GM23248 (cell line): ENCODE measurements at regions not wholly inside any gene's neighbourhood (a gene's known extent, or its start where the extent isn't known, plus 50 kb on each side); places are given as distances from the start of the nearest gene placed in this dataset.

Source experiments
- EZH2 ChIP-seq: fragments of 200-600 bp; sonication (generic); IDR thresholded peaks from 2 replicates; pipeline ENCODE4 v1.6.1; 2018; ENCODE audit warnings: antibody characterized with exemption, mild to moderate bottlenecking; ENCODE audit not compliant: insufficient read depth, poor library complexity, severe bottlenecking
- EZH2phosphoT487 ChIP-seq: fragments of 200-600 bp; sonication (generic); IDR thresholded peaks from 2 replicates; pipeline ENCODE4 v1.6.1; 2018; ENCODE audit warnings: antibody characterized with exemption, moderate library complexity, mild to moderate bottlenecking, low read depth; ENCODE audit not compliant: insufficient read depth

DNA sequence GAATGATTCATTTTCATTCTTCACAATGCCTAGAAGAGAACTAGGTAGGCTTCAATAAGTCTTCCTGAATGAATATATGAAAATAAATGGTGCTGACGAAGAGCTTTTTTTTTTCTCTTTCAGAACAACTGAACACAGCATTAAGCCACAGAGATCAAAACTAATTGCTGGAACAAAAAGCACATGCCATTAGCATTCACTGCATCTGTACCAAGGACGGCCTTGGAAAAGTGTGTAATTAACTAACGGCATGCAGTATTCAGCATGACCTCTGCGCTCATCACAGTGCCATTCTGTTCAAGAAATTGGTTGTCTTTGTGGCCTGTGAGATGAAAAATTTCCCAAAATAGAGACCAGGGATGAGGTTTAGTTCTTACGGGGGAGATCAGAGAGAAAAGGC is 99.3 kb downstream of the NUDT12 start:
- TF ChIP-seq EZH2: no peak
- no peak for TF ChIP-seq EZH2phosphoT487
